ENCODE measurements at regions not wholly inside any gene's neighbourhood (a gene's known extent, or its start where the extent isn't known, plus 50 kb on each side); places are given as distances from the start of the nearest gene placed in this dataset.

DNA sequence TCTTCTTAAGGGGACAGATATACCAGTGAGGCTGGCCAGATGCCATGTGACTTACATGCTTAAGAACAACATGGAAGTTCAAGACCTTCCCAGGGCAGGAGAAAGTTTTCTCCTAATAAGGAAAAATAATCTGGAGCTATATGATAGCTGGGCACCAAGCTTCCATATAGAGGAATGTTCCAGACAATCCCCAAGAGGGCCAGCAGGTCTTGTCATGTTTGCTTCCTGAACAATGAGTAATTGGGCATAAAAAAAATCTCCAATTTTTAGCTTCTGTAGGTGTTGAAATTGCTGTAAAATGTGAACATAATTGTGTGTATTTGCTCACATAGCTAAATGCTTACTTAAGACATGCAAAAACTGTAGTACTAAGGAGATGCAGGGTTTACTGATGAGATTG is 809.5 kb upstream of the PIK3C3 start:
- H3K9me3 Mint-ChIP-seq, result no peaks in the 10 kb centered on the region
- H3K4me1 Mint-ChIP-seq, result peaks cover 12% of the 10 kb centered on the region
- H3K36me3 ChIP-seq (ENCODE audit: control insufficient read depth, insufficient read depth, low read length), result no peaks in the 10 kb centered on the region
- TF ChIP-seq, protein P1, sequence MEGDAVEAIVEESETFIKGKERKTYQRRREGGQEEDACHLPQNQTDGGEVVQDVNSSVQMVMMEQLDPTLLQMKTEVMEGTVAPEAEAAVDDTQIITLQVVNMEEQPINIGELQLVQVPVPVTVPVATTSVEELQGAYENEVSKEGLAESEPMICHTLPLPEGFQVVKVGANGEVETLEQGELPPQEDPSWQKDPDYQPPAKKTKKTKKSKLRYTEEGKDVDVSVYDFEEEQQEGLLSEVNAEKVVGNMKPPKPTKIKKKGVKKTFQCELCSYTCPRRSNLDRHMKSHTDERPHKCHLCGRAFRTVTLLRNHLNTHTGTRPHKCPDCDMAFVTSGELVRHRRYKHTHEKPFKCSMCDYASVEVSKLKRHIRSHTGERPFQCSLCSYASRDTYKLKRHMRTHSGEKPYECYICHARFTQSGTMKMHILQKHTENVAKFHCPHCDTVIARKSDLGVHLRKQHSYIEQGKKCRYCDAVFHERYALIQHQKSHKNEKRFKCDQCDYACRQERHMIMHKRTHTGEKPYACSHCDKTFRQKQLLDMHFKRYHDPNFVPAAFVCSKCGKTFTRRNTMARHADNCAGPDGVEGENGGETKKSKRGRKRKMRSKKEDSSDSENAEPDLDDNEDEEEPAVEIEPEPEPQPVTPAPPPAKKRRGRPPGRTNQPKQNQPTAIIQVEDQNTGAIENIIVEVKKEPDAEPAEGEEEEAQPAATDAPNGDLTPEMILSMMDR (conservative IDR thresholded peaks at IDR 0.05), result no peak
- H3K27ac ChIP-seq (ENCODE audit: low read depth, low read length), result no peak overlapping the region
- H3K4me3 Mint-ChIP-seq, result no peak overlapping the region
- H3K27ac Mint-ChIP-seq, result no peak overlapping the region
- H3K9me3 ChIP-seq (ENCODE audit: control insufficient read depth, low read length), result no peaks in the 10 kb centered on the region
- peaks cover 4% of the 10 kb centered on the region for H3K4me1 ChIP-seq (ENCODE audit: control insufficient read depth, insufficient read depth, low read length)
- H3K36me3 Mint-ChIP-seq (ENCODE audit: low read depth), result no peaks in the 10 kb centered on the region
- no peak overlapping the region for H3K4me3 ChIP-seq (ENCODE audit: low read length)
- no peaks in the 10 kb centered on the region for H3K27me3 ChIP-seq (ENCODE audit: control insufficient read depth, insufficient read depth, low read length, poor library complexity, severe bottlenecking)
- DNase-seq, result no peak
- H3K9ac ChIP-seq (ENCODE audit: extremely low read depth, low read length, poor library complexity, severe bottlenecking), result no peak overlapping the region
- H3K27me3 Mint-ChIP-seq (ENCODE audit: insufficient read depth), result no peaks in the 10 kb centered on the region

DNA sequence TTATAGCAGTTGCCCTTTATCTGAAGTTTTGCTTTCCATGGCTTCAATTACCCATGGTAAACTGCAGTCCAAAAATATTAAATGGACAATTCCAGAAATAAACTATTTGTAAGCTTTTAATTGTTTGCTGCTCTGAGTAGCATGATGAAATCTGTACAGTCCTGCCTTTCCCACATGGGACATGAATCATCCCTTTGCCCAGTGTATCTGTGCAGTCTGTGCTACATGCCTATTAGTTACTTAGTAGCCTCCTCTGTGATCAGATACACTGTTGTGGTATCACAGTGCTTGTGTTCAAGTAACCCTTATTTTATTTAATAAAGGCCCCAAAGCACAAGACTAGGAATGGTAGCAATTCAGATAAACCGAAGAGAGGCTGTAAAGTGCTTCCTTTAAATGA is 810.6 kb upstream of the PIK3C3 start:
- Histone ChIP-seq H3K9me3 (ENCODE audit: control insufficient read depth, low read length) (no peaks in the 10 kb centered on the region), H3K27me3 (ENCODE audit: control insufficient read depth, insufficient read depth, low read length, poor library complexity, severe bottlenecking) (no peaks in the 10 kb centered on the region), H3K27ac (ENCODE audit: low read depth, low read length) (no peak overlapping the region), H3K36me3 (ENCODE audit: control insufficient read depth, insufficient read depth, low read length) (no peaks in the 10 kb centered on the region), H3K4me1 (ENCODE audit: control insufficient read depth, insufficient read depth, low read length) (peaks cover 4% of the 10 kb centered on the region), H3K9ac (ENCODE audit: extremely low read depth, low read length, poor library complexity, severe bottlenecking) (no peak overlapping the region), H3K4me3 (ENCODE audit: low read length) (no peak overlapping the region)
- Mint-ChIP-seq H3K27ac (no peak overlapping the region), H3K9me3 (no peaks in the 10 kb centered on the region), H3K27me3 (ENCODE audit: insufficient read depth) (no peaks in the 10 kb centered on the region), H3K4me3 (no peak overlapping the region), H3K36me3 (ENCODE audit: low read depth) (no peaks in the 10 kb centered on the region), H3K4me1 (peaks cover 12% of the 10 kb centered on the region)
- no peak for DNase-seq
- 100% methylated on average over 1 of the region's 1 CpG; no CpG with 5 or more reads in 1 of the 2 experiments for WGBS, 2 experiments (ENCODE audit: insufficient coverage in 1 of 2, insufficient read length in 1 of 2)
- TF ChIP-seq, protein P1 (conservative IDR thresholded peaks at IDR 0.05), result no peak

DNA sequence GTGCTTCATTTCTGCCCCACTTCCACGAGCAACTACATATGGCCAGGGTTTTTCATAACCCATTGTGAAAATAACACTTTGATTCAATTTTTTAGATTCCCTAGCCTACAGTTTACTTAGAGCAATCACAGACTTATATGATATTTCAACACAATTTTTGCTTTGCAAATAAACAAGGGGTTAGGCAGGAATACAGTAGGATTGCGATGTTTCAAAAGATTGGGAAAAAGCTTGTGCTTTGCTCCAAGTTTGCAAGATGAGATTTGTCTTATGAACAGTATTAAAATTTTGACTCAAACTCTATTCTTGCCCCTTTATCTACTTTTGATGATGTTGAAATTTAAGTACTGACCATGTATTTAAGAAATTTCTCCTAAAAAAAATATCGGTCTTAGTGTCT is 814.5 kb upstream of the PIK3C3 start:
- no peaks in the 10 kb centered on the region for H3K4me1 ChIP-seq (ENCODE audit: control insufficient read depth, insufficient read depth, low read length)
- H3K4me3 Mint-ChIP-seq, result no peak overlapping the region
- no peaks in the 10 kb centered on the region for H3K4me1 Mint-ChIP-seq
- DNase-seq, result no peak
- no peaks in the 10 kb centered on the region for H3K9me3 ChIP-seq (ENCODE audit: control insufficient read depth, low read length)
- H3K27me3 Mint-ChIP-seq (ENCODE audit: insufficient read depth), result no peaks in the 10 kb centered on the region
- WGBS, 2 experiments (ENCODE audit: insufficient coverage in 1 of 2, insufficient read length in 1 of 2), result 80 to 89% methylated on average over 1 to 2 of the region's 3 CpGs
- H3K27me3 ChIP-seq (ENCODE audit: control insufficient read depth, insufficient read depth, low read length, poor library complexity, severe bottlenecking), result no peaks in the 10 kb centered on the region
- no peak overlapping the region for H3K4me3 ChIP-seq (ENCODE audit: low read length)
- TF ChIP-seq, protein P1 (conservative IDR thresholded peaks at IDR 0.05), result no peak
- H3K9ac ChIP-seq (ENCODE audit: extremely low read depth, low read length, poor library complexity, severe bottlenecking), result no peak overlapping the region
- H3K27ac Mint-ChIP-seq, result no peak overlapping the region
- H3K36me3 Mint-ChIP-seq (ENCODE audit: low read depth), result no peaks in the 10 kb centered on the region
- no peak overlapping the region for H3K27ac ChIP-seq (ENCODE audit: low read depth, low read length)
- no peaks in the 10 kb centered on the region for H3K36me3 ChIP-seq (ENCODE audit: control insufficient read depth, insufficient read depth, low read length)
- no peaks in the 10 kb centered on the region for H3K9me3 Mint-ChIP-seq

Measured in endodermal cell (in vitro differentiated cells).